HCT116 (cell line): ENCODE measurements at regions not wholly inside any gene's neighbourhood (a gene's known extent, or its start where the extent isn't known, plus 50 kb on each side); places are given as distances from the start of the nearest gene placed in this dataset.

Experiments used
- CTCF ChIP-seq, 3 experiments: fragments of 200-600 bp in 1 of 3; sonication (generic) in 1 of 3; IDR thresholded peaks in 2 of 3; conservative IDR thresholded peaks in 1 of 3; 2 replicates each; pipeline ENCODE4 v1.5.1; 2012 to 2017; ENCODE audit warnings: low read depth in 2 of 3, low read length in 2 of 3, antibody characterized with exemption in 1 of 3, borderline replicate concordance in 1 of 3, control low read depth in 1 of 3, mild to moderate bottlenecking in 1 of 3, mixed read lengths in 1 of 3, mixed run types in 1 of 3, moderate library complexity in 1 of 3; ENCODE audit not compliant: insufficient read depth in 1 of 3
- ELF1 ChIP-seq: IDR thresholded peaks from 2 replicates; pipeline ENCODE4 v1.6.1; 2012; ENCODE audit warnings: low read depth, borderline replicate concordance
- EZH2phosphoT487 ChIP-seq: fragments of 200-600 bp; IDR thresholded peaks from 2 replicates; pipeline ENCODE4 v1.6.1; 2018; ENCODE audit warnings: antibody characterized with exemption, borderline replicate concordance
- JUND ChIP-seq: IDR thresholded peaks from 2 replicates; pipeline ENCODE4 v1.6.1; 2012
- MAX ChIP-seq: IDR thresholded peaks from 2 replicates; pipeline ENCODE4 v1.6.1; 2012
- POLR2A ChIP-seq: IDR thresholded peaks from 2 replicates; pipeline ENCODE4 v1.7.0; 2011; ENCODE audit warnings: borderline replicate concordance; ENCODE audit not compliant: insufficient read depth, insufficient read length; ENCODE audit errors: extremely low read depth
- RAD21 ChIP-seq: IDR thresholded peaks from 2 replicates; pipeline ENCODE4 v1.6.1; 2012; ENCODE audit warnings: low read depth, mild to moderate bottlenecking
- REST ChIP-seq: IDR thresholded peaks from 2 replicates; pipeline ENCODE4 v1.6.1; 2012; ENCODE audit warnings: low read depth
- SP1 ChIP-seq: IDR thresholded peaks from 2 replicates; pipeline ENCODE4 v1.6.1; 2012; ENCODE audit warnings: low read depth
- ZFX ChIP-seq: fragments of 450-650 bp; IDR thresholded peaks from 2 replicates; pipeline ENCODE4 v1.6.1; 2017
- ZNF274 ChIP-seq: fragments of 200-500 bp; sonication (Bioruptor generic); IDR thresholded peaks from 2 replicates; pipeline ENCODE4 v1.6.1; 2014; ENCODE audit warnings: mild to moderate bottlenecking, low read depth, low read length, inconsistent platforms

GRCh38 chr21:35350965-35351364 lies 301.9 kb upstream of the RUNX1 start:
- TF ChIP-seq CTCF (IDR thresholded peaks at IDR 0.05 in 2 of 3, conservative IDR thresholded peaks at IDR 0.05 in 1 of 3; ENCODE audit: borderline replicate concordance in 1 of 3, insufficient read depth in 1 of 3, low read depth in 2 of 3, low read length in 2 of 3) (no peak), EZH2phosphoT487 (no peak), ZFX (no peak), ZNF274 (no peak), ELF1 (no peak), POLR2A (no peak), RAD21 (no peak), JUND (no peak), MAX (no peak), REST (no peak), SP1 (no peak)
